Ishikawa (cell line): ENCODE measurements at regions not wholly inside any gene's neighbourhood (a gene's known extent, or its start where the extent isn't known, plus 50 kb on each side); places are given as distances from the start of the nearest gene placed in this dataset.

Experiments used
- CEBPB ChIP-seq: IDR thresholded peaks from 2 replicates; pipeline ENCODE4 v1.6.1; 2012
- CREB1 ChIP-seq: IDR thresholded peaks from 2 replicates; pipeline ENCODE4 v1.6.1; 2012; ENCODE audit warnings: low read depth
- EGR1 ChIP-seq: IDR thresholded peaks from 2 replicates; pipeline ENCODE4 v1.6.1; 2012
- EP300 ChIP-seq: IDR thresholded peaks from 2 replicates; pipeline ENCODE4 v1.6.1; 2012; ENCODE audit warnings: borderline replicate concordance
- FOXM1 ChIP-seq: IDR thresholded peaks from 2 replicates; pipeline ENCODE4 v1.6.1; 2012; ENCODE audit warnings: low read depth, borderline replicate concordance
- NFIC ChIP-seq: IDR thresholded peaks from 2 replicates; pipeline ENCODE4 v1.6.1; 2012
- RAD21 ChIP-seq: IDR thresholded peaks from 2 replicates; pipeline ENCODE4 v1.6.1; 2012; ENCODE audit warnings: low read depth
- TAF1 ChIP-seq: IDR thresholded peaks from 2 replicates; pipeline ENCODE4 v1.6.1; 2012; ENCODE audit warnings: low read depth, mild to moderate bottlenecking
- TCF12 ChIP-seq: IDR thresholded peaks from 2 replicates; pipeline ENCODE4 v1.6.1; 2012; ENCODE audit warnings: low read depth
- TEAD4 ChIP-seq: IDR thresholded peaks from 2 replicates; pipeline ENCODE4 v1.6.1; 2012
- YY1 ChIP-seq: IDR thresholded peaks from 2 replicates; pipeline ENCODE4 v1.6.1; 2012; ENCODE audit warnings: low read depth
- ZBTB7A ChIP-seq: IDR thresholded peaks from 2 replicates; pipeline ENCODE4 v1.6.1; 2012; ENCODE audit warnings: low read depth
- TF ChIP-seq, protein P1 (sequence below): IDR thresholded peaks from 2 replicates; pipeline ENCODE4 v1.6.1; 2012; ENCODE audit warnings: low read depth, mild to moderate bottlenecking
- TF ChIP-seq, protein P2 (sequence below): IDR thresholded peaks from 2 replicates; pipeline ENCODE4 v1.6.1; 2012
- TF ChIP-seq, protein P3 (sequence below): IDR thresholded peaks from 2 replicates; pipeline ENCODE4 v1.6.1; 2012

DNA sequence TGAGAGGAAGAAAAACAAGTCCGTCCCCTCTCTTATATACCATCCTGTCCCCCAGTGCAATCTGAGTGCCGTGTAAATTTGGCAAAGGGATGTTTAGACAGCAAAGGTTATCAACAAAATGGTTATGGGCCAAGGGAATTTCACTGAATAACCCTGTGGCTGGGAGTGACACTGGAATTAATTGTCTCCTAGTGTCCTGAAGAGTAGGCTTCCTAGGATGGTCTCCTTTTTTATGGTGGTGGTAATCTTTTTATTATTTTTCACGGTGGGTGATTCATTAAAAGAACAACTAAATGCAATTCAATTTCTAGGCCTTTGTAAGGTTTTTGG is 244.2 kb downstream of the PIK3R1 start:
- TF ChIP-seq CEBPB: no peak
- TF ChIP-seq, protein P1, sequence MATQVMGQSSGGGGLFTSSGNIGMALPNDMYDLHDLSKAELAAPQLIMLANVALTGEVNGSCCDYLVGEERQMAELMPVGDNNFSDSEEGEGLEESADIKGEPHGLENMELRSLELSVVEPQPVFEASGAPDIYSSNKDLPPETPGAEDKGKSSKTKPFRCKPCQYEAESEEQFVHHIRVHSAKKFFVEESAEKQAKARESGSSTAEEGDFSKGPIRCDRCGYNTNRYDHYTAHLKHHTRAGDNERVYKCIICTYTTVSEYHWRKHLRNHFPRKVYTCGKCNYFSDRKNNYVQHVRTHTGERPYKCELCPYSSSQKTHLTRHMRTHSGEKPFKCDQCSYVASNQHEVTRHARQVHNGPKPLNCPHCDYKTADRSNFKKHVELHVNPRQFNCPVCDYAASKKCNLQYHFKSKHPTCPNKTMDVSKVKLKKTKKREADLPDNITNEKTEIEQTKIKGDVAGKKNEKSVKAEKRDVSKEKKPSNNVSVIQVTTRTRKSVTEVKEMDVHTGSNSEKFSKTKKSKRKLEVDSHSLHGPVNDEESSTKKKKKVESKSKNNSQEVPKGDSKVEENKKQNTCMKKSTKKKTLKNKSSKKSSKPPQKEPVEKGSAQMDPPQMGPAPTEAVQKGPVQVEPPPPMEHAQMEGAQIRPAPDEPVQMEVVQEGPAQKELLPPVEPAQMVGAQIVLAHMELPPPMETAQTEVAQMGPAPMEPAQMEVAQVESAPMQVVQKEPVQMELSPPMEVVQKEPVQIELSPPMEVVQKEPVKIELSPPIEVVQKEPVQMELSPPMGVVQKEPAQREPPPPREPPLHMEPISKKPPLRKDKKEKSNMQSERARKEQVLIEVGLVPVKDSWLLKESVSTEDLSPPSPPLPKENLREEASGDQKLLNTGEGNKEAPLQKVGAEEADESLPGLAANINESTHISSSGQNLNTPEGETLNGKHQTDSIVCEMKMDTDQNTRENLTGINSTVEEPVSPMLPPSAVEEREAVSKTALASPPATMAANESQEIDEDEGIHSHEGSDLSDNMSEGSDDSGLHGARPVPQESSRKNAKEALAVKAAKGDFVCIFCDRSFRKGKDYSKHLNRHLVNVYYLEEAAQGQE: no peak
- no peak for TF ChIP-seq TCF12
- TF ChIP-seq TEAD4: no peak
- no peak for TF ChIP-seq EP300
- TF ChIP-seq YY1: no peak
- TF ChIP-seq ZBTB7A: no peak
- no peak for TF ChIP-seq EGR1
- TF ChIP-seq, protein P2, sequence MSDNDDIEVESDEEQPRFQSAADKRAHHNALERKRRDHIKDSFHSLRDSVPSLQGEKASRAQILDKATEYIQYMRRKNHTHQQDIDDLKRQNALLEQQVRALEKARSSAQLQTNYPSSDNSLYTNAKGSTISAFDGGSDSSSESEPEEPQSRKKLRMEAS: no peak
- TF ChIP-seq, protein P3, sequence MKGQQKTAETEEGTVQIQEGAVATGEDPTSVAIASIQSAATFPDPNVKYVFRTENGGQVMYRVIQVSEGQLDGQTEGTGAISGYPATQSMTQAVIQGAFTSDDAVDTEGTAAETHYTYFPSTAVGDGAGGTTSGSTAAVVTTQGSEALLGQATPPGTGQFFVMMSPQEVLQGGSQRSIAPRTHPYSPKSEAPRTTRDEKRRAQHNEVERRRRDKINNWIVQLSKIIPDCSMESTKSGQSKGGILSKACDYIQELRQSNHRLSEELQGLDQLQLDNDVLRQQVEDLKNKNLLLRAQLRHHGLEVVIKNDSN: no peak
- TF ChIP-seq TAF1: no peak
- no peak for TF ChIP-seq FOXM1
- no peak for TF ChIP-seq NFIC
- no peak for TF ChIP-seq CREB1
- no peak for TF ChIP-seq RAD21

DNA sequence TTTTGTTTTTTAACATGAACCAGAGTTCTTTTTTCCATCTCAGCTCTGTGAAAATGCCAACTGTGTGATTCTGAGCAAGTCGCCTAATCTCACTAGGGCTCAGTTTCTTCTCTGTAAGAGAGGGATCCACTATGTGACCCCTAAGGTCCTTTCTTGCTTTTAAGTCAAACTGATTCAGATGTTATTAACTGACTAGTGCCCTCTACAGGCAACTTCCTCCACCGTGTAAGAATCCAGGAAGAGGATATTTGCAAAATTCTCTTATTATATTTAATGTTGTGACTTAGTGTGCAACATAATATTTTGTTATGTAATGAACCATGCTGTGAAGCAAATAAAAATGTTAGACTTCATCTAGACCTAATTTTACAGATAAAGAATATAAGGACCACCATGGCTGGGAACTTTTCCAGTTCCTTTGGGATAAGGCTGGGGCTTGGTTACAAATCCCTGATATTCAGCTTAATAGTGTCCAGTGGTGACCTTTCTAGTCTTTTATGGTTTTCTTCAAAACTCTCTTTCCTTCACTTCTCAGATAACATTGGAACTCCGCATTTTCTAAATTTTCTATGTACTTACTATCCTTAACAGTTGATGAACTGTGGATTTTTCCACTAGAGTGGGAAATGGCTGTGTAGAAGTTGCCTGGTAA is 244.7 kb downstream of the PIK3R1 start:
- no peak for TF ChIP-seq FOXM1
- TF ChIP-seq, protein P1: no peak
- TF ChIP-seq RAD21: peak; percentile 80
- TF ChIP-seq CEBPB: no peak

DNA sequence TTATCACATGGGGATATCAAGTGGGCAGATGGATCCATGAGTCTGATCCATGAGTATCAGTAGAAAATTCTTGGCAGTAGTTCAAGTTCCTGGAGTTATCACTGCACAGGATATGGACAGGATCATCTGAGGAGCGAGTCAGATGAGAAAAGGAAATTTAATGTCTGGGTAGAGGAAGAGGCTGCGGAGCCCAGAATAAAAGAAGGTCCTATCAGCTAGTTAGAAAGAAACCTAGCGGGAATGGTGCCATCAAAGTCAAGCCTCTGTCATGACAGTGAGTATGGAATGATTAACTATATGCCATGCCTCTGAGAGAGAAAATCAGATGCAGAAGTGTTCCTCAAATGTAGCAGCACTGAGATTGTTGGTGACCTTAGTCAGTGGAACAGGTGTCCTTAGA is 248.1 kb downstream of the PIK3R1 start:
- TF ChIP-seq CEBPB (no peak), RAD21 (no peak), EP300 (no peak), ZBTB7A (no peak), TEAD4 (no peak), TCF12 (no peak), FOXM1 (no peak), TAF1 (no peak), CREB1 (no peak), YY1 (no peak), EGR1 (no peak), NFIC (no peak)
- TF ChIP-seq, protein P1: no peak
- TF ChIP-seq, protein P2: no peak
- TF ChIP-seq, protein P3: no peak

DNA sequence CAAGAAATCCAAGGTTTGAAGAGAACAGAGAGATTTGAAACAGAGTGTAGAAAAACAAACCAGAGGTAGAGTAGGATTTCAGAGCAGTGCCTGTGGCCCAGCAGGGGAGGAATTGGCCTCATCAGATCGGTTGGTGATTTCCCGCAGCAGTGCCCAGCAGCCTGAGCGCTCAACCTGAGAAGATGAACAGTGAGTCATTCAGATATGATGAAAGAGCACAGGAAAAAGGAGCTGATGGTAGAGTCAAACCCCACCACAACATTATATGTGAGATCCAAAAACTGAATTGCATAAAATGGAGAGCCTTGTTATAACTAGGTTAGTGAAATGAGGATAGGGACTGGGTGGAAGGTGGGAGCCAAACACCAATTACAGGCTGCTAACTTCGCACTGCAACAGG is 248.9 kb downstream of the PIK3R1 start:
- TF ChIP-seq, protein P3: no peak
- peak; percentile 28; the same call in 1 of the 2 replicates for TF ChIP-seq CEBPB

DNA sequence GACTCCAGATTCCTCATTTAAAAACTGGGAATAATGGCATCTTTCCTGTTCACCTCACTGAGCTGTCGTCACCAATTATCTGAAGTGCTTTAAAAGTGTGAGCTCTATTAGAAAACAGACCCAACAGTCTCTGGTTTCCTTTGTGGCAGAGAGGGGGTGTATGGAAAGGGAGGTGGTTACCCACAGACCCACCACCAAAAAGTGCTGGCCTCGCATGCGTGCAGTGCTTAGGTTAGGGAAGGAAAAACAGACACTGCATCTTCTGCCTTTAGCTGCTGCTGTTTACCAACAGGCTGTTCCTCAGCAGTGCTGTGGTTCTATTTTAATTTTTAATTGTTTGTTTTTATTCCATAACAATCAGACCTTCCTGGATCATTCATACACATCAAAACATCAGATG is 249.6 kb downstream of the PIK3R1 start:
- TF ChIP-seq NFIC: no peak
- TF ChIP-seq CREB1: no peak
- TF ChIP-seq TEAD4: no peak
- TF ChIP-seq, protein P2: no peak
- TF ChIP-seq RAD21: no peak
- TF ChIP-seq, protein P1: no peak
- no peak for TF ChIP-seq CEBPB
- no peak for TF ChIP-seq EP300
- TF ChIP-seq TCF12: no peak
- no peak for TF ChIP-seq YY1
